ENCODE measurements at regions not wholly inside any gene's neighbourhood (a gene's known extent, or its start where the extent isn't known, plus 50 kb on each side); places are given as distances from the start of the nearest gene placed in this dataset.
"Not testable (repeated sequence)": the region's sequence is repeated elsewhere in the genome, so short reads cannot be mapped to it uniquely, and the experiment has no call there.

DNA sequence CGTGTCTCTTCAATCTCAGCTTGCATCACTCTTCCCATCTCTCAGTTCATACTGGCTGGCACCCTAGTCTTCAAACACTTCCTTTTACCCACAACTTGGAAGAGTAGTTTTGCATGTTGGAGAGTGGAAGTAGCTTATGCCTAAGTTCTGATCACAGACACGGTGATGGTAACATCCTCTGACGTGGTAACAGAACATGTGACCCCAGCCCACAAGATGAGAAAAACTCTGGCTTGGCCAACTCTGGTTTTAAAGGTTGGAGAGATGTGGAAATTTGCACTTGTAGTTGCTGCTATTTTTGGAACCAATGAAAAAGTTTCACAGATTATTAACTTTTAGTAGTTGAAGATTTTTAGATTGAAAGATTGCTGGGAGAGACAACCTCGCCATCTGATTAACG is 155.4 kb upstream of the SLC35G4 start:
- H3K36me3 ChIP-seq (ENCODE audit: insufficient read depth, low read length) = no peaks in the 10 kb centered on the region
- 94% methylated on average over 3 of the region's 5 CpGs for WGBS
- no peaks in the 10 kb centered on the region for H3K27me3 ChIP-seq (ENCODE audit: insufficient read depth, low read length)
- H3K9ac ChIP-seq (ENCODE audit: low read depth, low read length) = no peak overlapping the region
- no peaks in the 10 kb centered on the region for H3K4me1 ChIP-seq (ENCODE audit: insufficient read depth, low read length)
- peaks cover 3% of the 10 kb centered on the region; the same call in 1 of the 2 replicates for H3K9me3 ChIP-seq (ENCODE audit: insufficient read depth, low read depth, low read length)
- H3K27ac ChIP-seq (ENCODE audit: low read depth, low read length) = no peak overlapping the region
- no peak overlapping the region for H3K4me3 ChIP-seq (ENCODE audit: low read length)

- not testable (repeated sequence) for H3K9ac ChIP-seq (ENCODE audit: low read depth, low read length); H3K36me3 ChIP-seq (ENCODE audit: insufficient read depth, low read length); H3K27ac ChIP-seq (ENCODE audit: low read depth, low read length); H3K9me3 ChIP-seq (ENCODE audit: insufficient read depth, low read depth, low read length); H3K4me1 ChIP-seq (ENCODE audit: insufficient read depth, low read length); H3K27me3 ChIP-seq (ENCODE audit: insufficient read depth, low read length); H3K4me3 ChIP-seq (ENCODE audit: low read length)
- no CpG with 5 or more reads among the region's 4 CpGs for WGBS
Observed at GRCh38 chr18:11444169-11444568, 165.2 kb upstream of the SLC35G4 start.

DNA sequence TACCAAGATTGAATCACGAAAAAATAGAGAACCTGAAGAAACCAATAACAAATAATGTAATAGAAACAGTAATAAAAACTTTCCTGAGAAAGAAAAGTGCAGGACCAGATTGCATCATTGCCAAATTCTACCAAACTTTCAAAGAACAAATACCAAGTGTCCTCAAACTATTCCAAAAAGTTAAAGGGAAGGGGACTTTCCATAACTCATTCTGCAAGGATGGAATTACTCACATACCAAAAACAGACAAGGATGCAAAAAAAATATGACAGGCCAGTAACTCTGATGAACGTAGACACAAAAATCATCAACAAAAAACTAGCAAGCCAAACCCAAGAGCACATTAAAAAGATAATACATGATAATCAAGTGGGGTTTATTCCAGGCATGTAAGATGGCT is 172.3 kb upstream of the SLC35G4 start:
- no peak overlapping the region for H3K27ac ChIP-seq (ENCODE audit: low read depth, low read length)
- WGBS = 86% methylated on average over 1 of the region's 2 CpGs
- H3K4me3 ChIP-seq (ENCODE audit: low read length) = no peak overlapping the region
- no peaks in the 10 kb centered on the region for H3K27me3 ChIP-seq (ENCODE audit: insufficient read depth, low read length)
- no peaks in the 10 kb centered on the region for H3K9me3 ChIP-seq (ENCODE audit: insufficient read depth, low read depth, low read length)
- H3K36me3 ChIP-seq (ENCODE audit: insufficient read depth, low read length) = no peaks in the 10 kb centered on the region
- H3K4me1 ChIP-seq (ENCODE audit: insufficient read depth, low read length) = no peaks in the 10 kb centered on the region
- H3K9ac ChIP-seq (ENCODE audit: low read depth, low read length) = no peak overlapping the region

- Histone ChIP-seq H3K27me3 (ENCODE audit: insufficient read depth, low read length) (no peaks in the 10 kb centered on the region), H3K9ac (ENCODE audit: low read depth, low read length) (no peak overlapping the region), H3K4me3 (ENCODE audit: low read length) (no peak overlapping the region), H3K36me3 (ENCODE audit: insufficient read depth, low read length) (no peaks in the 10 kb centered on the region), H3K9me3 (ENCODE audit: insufficient read depth, low read depth, low read length) (no peaks in the 10 kb centered on the region), H3K4me1 (ENCODE audit: insufficient read depth, low read length) (no peaks in the 10 kb centered on the region), H3K27ac (ENCODE audit: low read depth, low read length) (no peak overlapping the region)
- 97% methylated on average over 36 of the region's 36 CpGs for WGBS
Observed at GRCh38 chr18:11432360-11432811, 177.0 kb upstream of the SLC35G4 start.

GRCh38 chr18:11429876-11430275 is 179.5 kb upstream of the SLC35G4 start:
- H3K4me3 ChIP-seq (ENCODE audit: low read length) = no peak overlapping the region
- H3K9ac ChIP-seq (ENCODE audit: low read depth, low read length) = no peak overlapping the region
- 96% methylated on average over 2 of the region's 2 CpGs for WGBS

GRCh38 chr18:11425211-11425610 is 184.2 kb upstream of the SLC35G4 start:
- 97% methylated on average over 6 of the region's 7 CpGs for WGBS
- no peak overlapping the region for H3K9ac ChIP-seq (ENCODE audit: low read depth, low read length)
- H3K9me3 ChIP-seq (ENCODE audit: insufficient read depth, low read depth, low read length) = no peaks in the 10 kb centered on the region
- no peaks in the 10 kb centered on the region for H3K27me3 ChIP-seq (ENCODE audit: insufficient read depth, low read length)
- H3K4me3 ChIP-seq (ENCODE audit: low read length) = no peak overlapping the region
- no peaks in the 10 kb centered on the region for H3K36me3 ChIP-seq (ENCODE audit: insufficient read depth, low read length)
- H3K27ac ChIP-seq (ENCODE audit: low read depth, low read length) = no peak overlapping the region
- H3K4me1 ChIP-seq (ENCODE audit: insufficient read depth, low read length) = no peaks in the 10 kb centered on the region

More at GRCh38 chr18:11429876-11430275, 179.5 kb upstream of the SLC35G4 start:
- Histone ChIP-seq H3K9me3 (ENCODE audit: insufficient read depth, low read depth, low read length) (no peaks in the 10 kb centered on the region), H3K36me3 (ENCODE audit: insufficient read depth, low read length) (no peaks in the 10 kb centered on the region), H3K27ac (ENCODE audit: low read depth, low read length) (no peak overlapping the region), H3K27me3 (ENCODE audit: insufficient read depth, low read length) (no peaks in the 10 kb centered on the region), H3K4me1 (ENCODE audit: insufficient read depth, low read length) (no peaks in the 10 kb centered on the region)

DNA sequence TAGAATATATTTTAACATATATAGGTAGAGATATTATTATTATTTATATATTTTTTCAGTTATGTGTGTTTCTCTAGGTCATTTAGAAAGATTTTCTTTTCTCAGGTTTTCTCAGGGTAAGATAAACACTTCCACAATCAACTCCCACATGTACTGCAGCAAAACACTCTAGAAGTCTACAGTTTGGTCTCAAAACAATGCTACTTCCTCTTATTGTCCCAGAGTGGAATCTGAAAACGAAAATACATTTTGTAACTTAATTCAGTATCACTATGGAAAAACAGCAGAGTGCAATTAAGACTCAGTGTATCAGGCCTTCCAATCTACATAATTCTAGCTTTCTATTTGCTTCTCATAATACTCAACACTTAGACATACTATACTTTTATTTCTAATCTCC is 190.1 kb upstream of the SLC35G4 start:
- Histone ChIP-seq H3K9me3 (ENCODE audit: insufficient read depth, low read depth, low read length) (no peaks in the 10 kb centered on the region), H3K27me3 (ENCODE audit: insufficient read depth, low read length) (no peaks in the 10 kb centered on the region), H3K36me3 (ENCODE audit: insufficient read depth, low read length) (no peaks in the 10 kb centered on the region), H3K4me1 (ENCODE audit: insufficient read depth, low read length) (no peaks in the 10 kb centered on the region), H3K27ac (ENCODE audit: low read depth, low read length) (no peak overlapping the region), H3K9ac (ENCODE audit: low read depth, low read length) (no peak overlapping the region), H3K4me3 (ENCODE audit: low read length) (no peak overlapping the region)
- WGBS = 89% methylated on average over 1 of the region's 1 CpG

DNA sequence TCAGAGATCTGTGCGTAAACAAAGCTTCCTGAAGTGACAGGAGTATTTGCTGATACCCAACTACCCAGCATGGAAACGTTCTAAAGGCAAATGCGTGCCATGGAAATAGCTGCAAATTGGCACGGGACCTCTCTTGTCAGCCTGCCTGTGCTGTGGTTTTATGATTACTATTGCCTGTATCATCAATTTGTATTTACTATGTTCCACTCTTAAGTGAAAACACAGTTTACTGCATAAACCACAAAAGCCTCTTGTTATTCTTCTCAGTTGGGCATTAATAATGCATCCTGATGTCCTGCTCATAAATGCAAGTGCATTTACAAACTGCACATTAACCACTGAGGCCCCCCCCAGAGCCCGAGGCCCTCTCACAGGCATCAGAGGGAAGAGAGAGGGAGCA is 196.6 kb upstream of the SLC35G4 start:
- H3K27ac ChIP-seq (ENCODE audit: low read depth, low read length) = no peak overlapping the region
- no peaks in the 10 kb centered on the region for H3K9me3 ChIP-seq (ENCODE audit: insufficient read depth, low read depth, low read length)
- H3K4me3 ChIP-seq (ENCODE audit: low read length) = no peak overlapping the region
- WGBS = 89% methylated on average over 5 of the region's 5 CpGs
- no peaks in the 10 kb centered on the region for H3K27me3 ChIP-seq (ENCODE audit: insufficient read depth, low read length)
- peaks cover 10% of the 10 kb centered on the region for H3K4me1 ChIP-seq (ENCODE audit: insufficient read depth, low read length)
- no peak overlapping the region for H3K9ac ChIP-seq (ENCODE audit: low read depth, low read length)
- H3K36me3 ChIP-seq (ENCODE audit: insufficient read depth, low read length) = no peaks in the 10 kb centered on the region

GRCh38 chr18:11411048-11411447 is 198.3 kb upstream of the SLC35G4 start:
- Histone ChIP-seq H3K27ac (ENCODE audit: low read depth, low read length) (no peak overlapping the region), H3K36me3 (ENCODE audit: insufficient read depth, low read length) (no peaks in the 10 kb centered on the region), H3K4me1 (ENCODE audit: insufficient read depth, low read length) (peaks cover 10% of the 10 kb centered on the region), H3K9ac (ENCODE audit: low read depth, low read length) (no peak overlapping the region), H3K4me3 (ENCODE audit: low read length) (no peak overlapping the region), H3K9me3 (ENCODE audit: insufficient read depth, low read depth, low read length) (no peaks in the 10 kb centered on the region), H3K27me3 (ENCODE audit: insufficient read depth, low read length) (no peaks in the 10 kb centered on the region)

DNA sequence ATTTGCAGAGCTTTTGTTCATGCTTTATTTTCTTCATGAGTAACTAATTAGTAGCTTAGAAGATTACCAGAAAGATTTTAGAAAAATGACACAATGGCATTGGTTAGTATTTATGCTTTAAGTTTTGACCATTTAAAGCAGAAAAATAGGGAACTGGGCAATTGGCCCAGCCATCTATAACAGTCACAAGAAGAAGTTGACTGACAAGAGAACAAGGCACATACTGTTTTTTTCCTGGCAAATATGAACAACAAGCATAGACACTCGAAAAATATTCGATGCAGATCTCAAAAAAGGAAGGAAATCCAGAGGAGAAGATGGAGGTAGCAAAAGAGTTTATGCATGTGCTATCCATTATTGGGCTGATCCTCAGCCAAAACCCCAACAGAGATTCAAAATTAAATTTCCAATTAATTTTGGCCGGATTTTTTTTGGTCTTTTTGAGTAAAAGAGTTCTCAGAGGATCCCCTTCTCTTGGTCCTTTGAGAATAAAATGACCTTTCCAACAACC is 200.8 kb upstream of the SLC35G4 start:
- Histone ChIP-seq H3K4me1 (ENCODE audit: insufficient read depth, low read length) (peaks cover 10% of the 10 kb centered on the region), H3K9me3 (ENCODE audit: insufficient read depth, low read depth, low read length) (no peaks in the 10 kb centered on the region), H3K27ac (ENCODE audit: low read depth, low read length) (no peak overlapping the region), H3K27me3 (ENCODE audit: insufficient read depth, low read length) (no peaks in the 10 kb centered on the region), H3K4me3 (ENCODE audit: low read length) (no peak overlapping the region), H3K36me3 (ENCODE audit: insufficient read depth, low read length) (no peaks in the 10 kb centered on the region), H3K9ac (ENCODE audit: low read depth, low read length) (no peak overlapping the region)
- WGBS = 91% methylated on average over 2 of the region's 3 CpGs

DNA sequence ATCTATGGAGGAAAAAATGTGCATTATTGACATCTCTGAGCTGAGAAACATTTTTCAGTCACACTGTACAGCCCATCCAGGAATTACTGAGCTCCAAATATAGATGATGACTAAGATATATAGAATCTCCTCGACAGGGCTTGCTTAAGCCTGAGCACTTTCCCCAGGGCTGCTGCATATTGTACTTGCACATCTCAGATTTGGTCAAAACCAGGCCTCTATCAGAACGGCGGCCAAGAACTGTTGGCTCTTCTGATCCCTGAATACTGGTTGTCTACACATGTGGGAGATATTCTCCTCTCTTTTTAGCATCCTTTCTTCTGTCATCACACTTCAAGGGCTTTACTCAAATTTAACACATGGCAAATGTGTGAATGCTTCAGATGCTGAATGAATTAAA is 201.5 kb upstream of the SLC35G4 start:
- Histone ChIP-seq H3K27ac (ENCODE audit: low read depth, low read length) (no peak overlapping the region), H3K9ac (ENCODE audit: low read depth, low read length) (no peak overlapping the region)

DNA sequence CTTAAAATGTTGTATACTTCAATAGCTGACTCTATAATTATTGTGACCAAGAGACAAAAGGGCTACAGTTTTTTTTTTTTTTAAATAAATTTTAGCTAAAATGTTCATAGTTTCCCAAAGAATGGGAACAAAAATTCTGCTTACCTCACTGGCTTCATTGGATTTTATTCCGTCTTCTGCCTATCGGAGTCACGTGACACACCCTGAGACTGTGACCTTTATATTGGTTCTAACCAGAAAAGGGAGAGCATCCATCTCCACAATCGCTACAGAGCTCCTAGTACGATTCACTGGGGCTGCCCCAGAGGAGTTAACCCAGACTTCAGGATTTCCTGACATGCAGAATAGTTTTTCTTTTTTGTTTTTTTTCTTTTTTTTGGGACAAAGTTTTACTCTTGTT is 203.6 kb upstream of the SLC35G4 start:
- 95% methylated on average over 5 of the region's 5 CpGs for WGBS
- Histone ChIP-seq H3K4me1 (ENCODE audit: insufficient read depth, low read length) (no peaks in the 10 kb centered on the region), H3K4me3 (ENCODE audit: low read length) (no peak overlapping the region), H3K9ac (ENCODE audit: low read depth, low read length) (no peak overlapping the region), H3K27ac (ENCODE audit: low read depth, low read length) (no peak overlapping the region), H3K36me3 (ENCODE audit: insufficient read depth, low read length) (no peaks in the 10 kb centered on the region), H3K27me3 (ENCODE audit: insufficient read depth, low read length) (no peaks in the 10 kb centered on the region), H3K9me3 (ENCODE audit: insufficient read depth, low read depth, low read length) (no peaks in the 10 kb centered on the region)

More for the DNA sequence above, 201.5 kb upstream of the SLC35G4 start:
- Histone ChIP-seq H3K36me3 (ENCODE audit: insufficient read depth, low read length) (no peaks in the 10 kb centered on the region), H3K4me1 (ENCODE audit: insufficient read depth, low read length) (peaks cover 10% of the 10 kb centered on the region), H3K4me3 (ENCODE audit: low read length) (no peak overlapping the region), H3K9me3 (ENCODE audit: insufficient read depth, low read depth, low read length) (no peaks in the 10 kb centered on the region), H3K27me3 (ENCODE audit: insufficient read depth, low read length) (no peaks in the 10 kb centered on the region)
- WGBS = 98% methylated on average over 3 of the region's 3 CpGs

Data from HUES64 (cell line).